ENCODE measurements at regions not wholly inside any gene's neighbourhood (a gene's known extent, or its start where the extent isn't known, plus 50 kb on each side); places are given as distances from the start of the nearest gene placed in this dataset.
"Not testable (repeated sequence)": the region's sequence is repeated elsewhere in the genome, so short reads cannot be mapped to it uniquely, and the experiment has no call there.

- no peak overlapping the region for H3K4me3 ChIP-seq
- no peak overlapping the region for H3K27ac ChIP-seq
- H3K4me1 ChIP-seq = no peaks in the 10 kb centered on the region
- H3K27me3 ChIP-seq = no peaks in the 10 kb centered on the region
- H3K36me3 ChIP-seq = no peaks in the 10 kb centered on the region
- TF ChIP-seq CTCF (IDR thresholded peaks at IDR 0.05) (no peak), POLR2A (IDR thresholded peaks at IDR 0.05) (no peak)
- DNase-seq = no peak
- no peaks in the 10 kb centered on the region for H3K9me3 ChIP-seq
These were observed 1055.6 kb downstream of the PCDH17 start for GRCh38 chr13:58687148-58687547.

- no peak for TF ChIP-seq CTCF (IDR thresholded peaks at IDR 0.05)
- no peak for TF ChIP-seq POLR2A (IDR thresholded peaks at IDR 0.05)
- no peaks in the 10 kb centered on the region for H3K4me1 ChIP-seq
- H3K27me3 ChIP-seq = no peaks in the 10 kb centered on the region
- H3K27ac ChIP-seq = no peak overlapping the region
- DNase-seq = no peak
- no peak overlapping the region for H3K4me3 ChIP-seq
- H3K9me3 ChIP-seq = no peaks in the 10 kb centered on the region
- no peaks in the 10 kb centered on the region for H3K36me3 ChIP-seq
These were observed 1067.0 kb downstream of the PCDH17 start for GRCh38 chr13:58698531-58698930.

- Histone ChIP-seq H3K4me1 (no peaks in the 10 kb centered on the region), H3K9me3 (no peaks in the 10 kb centered on the region), H3K4me3 (no peak overlapping the region), H3K27ac (no peak overlapping the region), H3K27me3 (no peaks in the 10 kb centered on the region), H3K36me3 (no peaks in the 10 kb centered on the region)
- no peak for DNase-seq
- TF ChIP-seq CTCF (IDR thresholded peaks at IDR 0.05) = no peak
- no peak for TF ChIP-seq POLR2A (IDR thresholded peaks at IDR 0.05)
These were observed 1073.4 kb downstream of the PCDH17 start for GRCh38 chr13:58704953-58705352.

DNA sequence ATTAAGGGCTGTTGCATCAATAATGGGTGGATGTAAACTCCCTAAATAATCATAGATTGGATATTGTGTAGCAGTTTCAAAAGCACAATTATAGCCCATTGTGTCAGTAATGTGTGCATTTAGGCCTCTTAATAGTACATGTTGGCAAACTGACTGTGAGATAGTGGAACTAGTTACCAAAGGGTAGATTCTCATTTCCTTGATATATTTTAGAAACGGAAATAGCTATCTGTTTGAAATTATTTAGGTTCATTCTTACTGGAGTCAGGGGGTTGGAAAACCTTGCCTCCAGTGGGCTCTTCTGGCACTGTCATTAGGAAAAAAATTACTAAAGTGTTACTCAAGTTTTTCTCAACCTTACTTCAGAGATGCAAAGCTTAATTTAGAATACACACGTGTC lies 1074.9 kb downstream of the PCDH17 start:
- Histone ChIP-seq H3K36me3 (no peaks in the 10 kb centered on the region), H3K4me1 (no peaks in the 10 kb centered on the region), H3K4me3 (no peak overlapping the region), H3K27ac (no peak overlapping the region), H3K9me3 (no peaks in the 10 kb centered on the region), H3K27me3 (no peaks in the 10 kb centered on the region)
- TF ChIP-seq CTCF (IDR thresholded peaks at IDR 0.05) = no peak
- TF ChIP-seq POLR2A (IDR thresholded peaks at IDR 0.05) = no peak
- DNase-seq = no peak

DNA sequence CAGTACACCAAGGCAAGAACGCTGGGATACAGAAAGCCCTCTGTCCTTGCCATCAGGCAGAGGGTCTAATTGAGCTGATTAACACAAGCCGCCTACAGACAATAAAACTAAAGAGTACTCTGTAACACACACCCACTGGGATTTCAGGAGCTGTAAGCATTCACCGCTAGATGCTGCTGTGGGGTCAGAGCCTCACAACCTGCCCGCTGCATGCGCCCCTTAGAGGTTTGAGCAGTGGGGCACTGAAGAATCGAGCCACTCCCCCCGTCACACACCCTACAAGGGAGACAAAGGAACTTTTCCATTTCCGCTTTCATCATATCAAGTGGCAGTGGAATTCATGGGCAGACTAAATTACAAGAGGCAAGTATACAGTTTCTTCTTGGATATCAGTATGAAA lies 1080.6 kb downstream of the PCDH17 start:
- H3K4me1 ChIP-seq = no peaks in the 10 kb centered on the region
- H3K36me3 ChIP-seq = no peaks in the 10 kb centered on the region

GRCh38 chr13:58714016-58714415 lies 1082.5 kb downstream of the PCDH17 start:
- DNase-seq, H3K36me3 ChIP-seq, H3K27ac ChIP-seq, H3K9me3 ChIP-seq, H3K4me1 ChIP-seq, H3K27me3 ChIP-seq, H3K4me3 ChIP-seq: not testable (repeated sequence)

More for the DNA sequence above, 1080.6 kb downstream of the PCDH17 start:
- TF ChIP-seq CTCF (IDR thresholded peaks at IDR 0.05) = no peak
- TF ChIP-seq POLR2A (IDR thresholded peaks at IDR 0.05) = no peak
- no peaks in the 10 kb centered on the region for H3K9me3 ChIP-seq
- no peaks in the 10 kb centered on the region for H3K27me3 ChIP-seq
- DNase-seq = no peak
- no peak overlapping the region for H3K27ac ChIP-seq
- no peak overlapping the region for H3K4me3 ChIP-seq

Data from Peyer's patch (tissue), 4 donors.